SU-DHL-6 (cell line): ENCODE measurements at regions not wholly inside any gene's neighbourhood (a gene's known extent, or its start where the extent isn't known, plus 50 kb on each side); places are given as distances from the start of the nearest gene placed in this dataset.

Experiments used
- H2AFZ ChIP-seq: fragments of 200-600 bp; sonication (generic); 2 replicates; pipeline ENCODE4 v1.6.1; 2014; ENCODE audit warnings: low read depth, mild to moderate bottlenecking, moderate library complexity, mixed read lengths, antibody characterized with exemption, low read length; ENCODE audit not compliant: severe bottlenecking
- H3F3A ChIP-seq: fragments of 200-600 bp; shearing (Covaris generic); 2 replicates; pipeline ENCODE4 v1.6.0; 2016; ENCODE audit warnings: antibody characterized with exemption, mild to moderate bottlenecking; ENCODE audit not compliant: insufficient read depth
- H3K27ac ChIP-seq: fragments of 200-600 bp; sonication (generic); 2 replicates; pipeline ENCODE4 v1.5.1; 2016; ENCODE audit warnings: low read depth, mild to moderate bottlenecking, low read length, moderate library complexity, mixed read lengths
- H3K27me3 ChIP-seq: fragments of 200-600 bp; sonication (generic), shearing (Covaris generic); 2 replicates; pipeline ENCODE4 v1.6.0; 2014; ENCODE audit warnings: mild to moderate bottlenecking, low read length
- H3K36me3 ChIP-seq: fragments of 200-600 bp; sonication (generic); 2 replicates; pipeline ENCODE4 v1.6.1; 2014; ENCODE audit warnings: mild to moderate bottlenecking, low read length, mixed read lengths
- H3K4me2 ChIP-seq: fragments of 300-600, 200-600 bp; shearing (Covaris generic), sonication (generic); 2 replicates; pipeline ENCODE4 v1.6.0; 2014; ENCODE audit warnings: low read length, low read depth, mild to moderate bottlenecking; ENCODE audit not compliant: poor library complexity, severe bottlenecking
- H3K4me3 ChIP-seq: fragments of 200-600 bp; sonication (generic); 2 replicates; pipeline ENCODE4 v1.5.1; 2014; ENCODE audit warnings: antibody characterized with exemption, low read length, mild to moderate bottlenecking, mixed read lengths; ENCODE audit not compliant: insufficient read depth, poor library complexity, severe bottlenecking
- H3K79me2 ChIP-seq: fragments of 200-600 bp; sonication (generic); 2 replicates; pipeline ENCODE4 v1.6.1; 2014; ENCODE audit warnings: mild to moderate bottlenecking, low read length, moderate library complexity; ENCODE audit not compliant: insufficient read depth
- H3K9ac ChIP-seq: fragments of 200-600 bp; sonication (generic); 2 replicates; pipeline ENCODE4 v1.7.0; 2014; ENCODE audit warnings: mild to moderate bottlenecking, low read length
- H3K9me2 ChIP-seq: fragments of 200-600 bp; sonication (generic); replicated peaks from 2 replicates; pipeline ENCODE4 v1.6.1; 2014; ENCODE audit warnings: low read length; ENCODE audit not compliant: insufficient read depth
- H3K9me3 ChIP-seq: fragments of 200-600 bp; sonication (generic); 2 replicates; pipeline ENCODE4 v1.6.1; 2014; ENCODE audit warnings: low read length, mixed read lengths; ENCODE audit not compliant: insufficient read depth
- H4K20me1 ChIP-seq: fragments of 200-600 bp; sonication (generic); 2 replicates; pipeline ENCODE4 v1.6.1; 2014; ENCODE audit warnings: low read depth, mild to moderate bottlenecking, antibody characterized with exemption, low read length, moderate library complexity, mixed read lengths
- CTCF ChIP-seq: fragments of 200-600 bp; sonication (generic); IDR thresholded peaks from one replicate; pipeline ENCODE4 v1.5.1; 2017; ENCODE audit warnings: antibody characterized with exemption, mild to moderate bottlenecking, low read length, moderate library complexity; ENCODE audit not compliant: insufficient read depth, poor library complexity, severe bottlenecking
- EZH2phosphoT487 ChIP-seq: fragments of 200-600 bp; sonication (generic), shearing (Covaris generic); conservative IDR thresholded peaks from 2 replicates; pipeline ENCODE4 v1.6.1; 2018; ENCODE audit warnings: mild to moderate bottlenecking, antibody characterized with exemption, low read length, moderate library complexity, mixed read lengths

- Histone ChIP-seq H3K27ac (no peak overlapping the region), H4K20me1 (no peaks in the 10 kb centered on the region), H3K9me3 (no peaks in the 10 kb centered on the region), H3K4me2 (no peak overlapping the region), H3F3A (no peaks in the 10 kb centered on the region), H3K9ac (no peak overlapping the region), H2AFZ (no peak overlapping the region), H3K36me3 (no peaks in the 10 kb centered on the region), H3K4me3 (no peak overlapping the region), H3K9me2 (no peaks in the 10 kb centered on the region), H3K27me3 (no peaks in the 10 kb centered on the region), H3K79me2 (no peaks in the 10 kb centered on the region)
- TF ChIP-seq EZH2phosphoT487, result no peak
- no peak for TF ChIP-seq CTCF
Measured at GRCh38 chr2:611519-611918, 65.7 kb downstream of the TMEM18 start.

GRCh38 chr2:610491-610890 is 66.7 kb downstream of the TMEM18 start:
- H2AFZ ChIP-seq, result no peak overlapping the region
- H3K9me2 ChIP-seq, result no peaks in the 10 kb centered on the region
- H3K4me3 ChIP-seq, result no peak overlapping the region
- no peaks in the 10 kb centered on the region for H3F3A ChIP-seq
- no peak for TF ChIP-seq CTCF
- TF ChIP-seq EZH2phosphoT487, result no peak
- H3K27me3 ChIP-seq, result no peaks in the 10 kb centered on the region
- no peak overlapping the region for H3K27ac ChIP-seq
- no peaks in the 10 kb centered on the region for H3K79me2 ChIP-seq
- no peak overlapping the region for H3K4me2 ChIP-seq
- no peaks in the 10 kb centered on the region for H3K9me3 ChIP-seq
- no peaks in the 10 kb centered on the region for H3K36me3 ChIP-seq
- no peaks in the 10 kb centered on the region for H4K20me1 ChIP-seq
- H3K9ac ChIP-seq, result no peak overlapping the region

GRCh38 chr2:609881-610280 is 67.3 kb downstream of the TMEM18 start:
- Histone ChIP-seq H3K79me2 (no peaks in the 10 kb centered on the region), H3K9ac (no peak overlapping the region), H3K27ac (no peak overlapping the region), H3K36me3 (no peaks in the 10 kb centered on the region), H3K27me3 (no peaks in the 10 kb centered on the region), H4K20me1 (no peaks in the 10 kb centered on the region), H2AFZ (no peak overlapping the region), H3K4me3 (no peak overlapping the region), H3F3A (no peaks in the 10 kb centered on the region), H3K9me2 (no peaks in the 10 kb centered on the region), H3K9me3 (no peaks in the 10 kb centered on the region), H3K4me2 (no peak overlapping the region)
- TF ChIP-seq CTCF (no peak), EZH2phosphoT487 (no peak)

GRCh38 chr2:609449-609848 is 67.8 kb downstream of the TMEM18 start:
- H3K27me3 ChIP-seq, result no peaks in the 10 kb centered on the region
- no peaks in the 10 kb centered on the region for H3K79me2 ChIP-seq
- H3K9me3 ChIP-seq, result no peaks in the 10 kb centered on the region
- H3K27ac ChIP-seq, result no peak overlapping the region
- no peak for TF ChIP-seq CTCF
- TF ChIP-seq EZH2phosphoT487, result no peak
- no peak overlapping the region for H2AFZ ChIP-seq
- no peaks in the 10 kb centered on the region for H4K20me1 ChIP-seq
- no peak overlapping the region for H3K9ac ChIP-seq
- no peaks in the 10 kb centered on the region for H3F3A ChIP-seq
- no peaks in the 10 kb centered on the region for H3K9me2 ChIP-seq
- H3K4me3 ChIP-seq, result no peak overlapping the region
- no peaks in the 10 kb centered on the region for H3K36me3 ChIP-seq
- H3K4me2 ChIP-seq, result no peak overlapping the region
